A673 (cell line): ENCODE measurements at regions not wholly inside any gene's neighbourhood (a gene's known extent, or its start where the extent isn't known, plus 50 kb on each side); places are given as distances from the start of the nearest gene placed in this dataset.

Experiments
- BruUV-seq: library from RNA; stranded (reverse); fragments of 400-500 nt; replicated peaks from 2 replicates; lab custom pipeline; 2021; lab: Mats Ljungman, UMichigan
- CTCF ChIA-PET: fragments of 300-600 bp; sonication (Branson Sonifier 250); formaldehyde crosslinking; loops from one replicate; lab custom pipeline; 2022; ENCODE audit warnings: antibody characterized with exemption; lab: Charles Lee
- POLR2A ChIA-PET: fragments of 300-600 bp; sonication (Branson Sonifier 250); formaldehyde crosslinking; loops from one replicate; lab custom pipeline; 2022; ENCODE audit warnings: antibody characterized with exemption; ENCODE audit not compliant: low non-redundant PET; lab: Charles Lee
- DNase-seq: peaks from one replicate; pipeline ENCODE4 v3.0.0-alpha.2; 2015; ENCODE audit warnings: low spot score
- H3K27ac ChIP-seq: fragments of 200-600 bp; sonication (generic); 2 replicates; pipeline ENCODE4 v1.5.1; 2016; ENCODE audit warnings: mixed run types, low read depth, mild to moderate bottlenecking, mixed read lengths, antibody characterized with exemption, low read length; ENCODE audit not compliant: poor library complexity, severe bottlenecking
- H3K27me3 ChIP-seq: fragments of 200-600 bp; sonication (generic); replicated peaks from 2 replicates; pipeline ENCODE4 v1.6.1; 2017; ENCODE audit warnings: mixed run types, low read depth, mild to moderate bottlenecking, mixed read lengths, antibody characterized with exemption, low read length; ENCODE audit not compliant: insufficient read depth, poor library complexity
- H3K36me3 ChIP-seq: fragments of 200-600 bp; sonication (generic); 2 replicates; pipeline ENCODE4 v1.6.1; 2016; ENCODE audit warnings: mixed run types, mild to moderate bottlenecking, mixed read lengths, antibody characterized with exemption, low read length; ENCODE audit not compliant: insufficient read depth, poor library complexity, severe bottlenecking
- H3K4me1 ChIP-seq: fragments of 200-600 bp; sonication (generic); 2 replicates; pipeline ENCODE4 v1.6.1; 2017; ENCODE audit warnings: mixed run types, mild to moderate bottlenecking, mixed read lengths, antibody characterized with exemption, low read length; ENCODE audit not compliant: insufficient read depth, poor library complexity, severe bottlenecking
- H3K4me3 ChIP-seq: fragments of 200-600 bp; sonication (generic); 2 replicates; pipeline ENCODE4 v1.5.1; 2016; ENCODE audit warnings: low read depth, mixed run types, mild to moderate bottlenecking, mixed read lengths, low read length; ENCODE audit not compliant: poor library complexity, severe bottlenecking
- H3K9me3 ChIP-seq: fragments of 200-600 bp; sonication (generic); 2 replicates; pipeline ENCODE4 v1.6.1; 2016; ENCODE audit warnings: mixed run types, low read depth, mild to moderate bottlenecking, mixed read lengths, antibody characterized with exemption, low read length; ENCODE audit not compliant: poor library complexity, severe bottlenecking
- EZH2 ChIP-seq: fragments of 200-600 bp; sonication (generic); IDR thresholded peaks from 2 replicates; pipeline ENCODE4 v1.6.1; 2017; ENCODE audit warnings: borderline replicate concordance, low read depth, mild to moderate bottlenecking, mixed read lengths, antibody characterized with exemption, low read length; ENCODE audit not compliant: poor library complexity, severe bottlenecking
- intact Hi-C: fragments of 100-400 bp; cut with micrococcal nuclease; formaldehyde crosslinking; loops from one replicate; pipeline ENCODE4 v1.10.0; 2022; ENCODE audit not compliant: unreplicated experiment
- TF ChIP-seq, protein P1 (sequence below): fragments of 300-800, 200-600 bp; sonication (generic); conservative IDR thresholded peaks from 2 replicates; pipeline ENCODE4 v1.5.1; 2017; ENCODE audit warnings: low read depth, mild to moderate bottlenecking, antibody characterized with exemption, low read length, moderate library complexity, mixed read lengths

DNA sequence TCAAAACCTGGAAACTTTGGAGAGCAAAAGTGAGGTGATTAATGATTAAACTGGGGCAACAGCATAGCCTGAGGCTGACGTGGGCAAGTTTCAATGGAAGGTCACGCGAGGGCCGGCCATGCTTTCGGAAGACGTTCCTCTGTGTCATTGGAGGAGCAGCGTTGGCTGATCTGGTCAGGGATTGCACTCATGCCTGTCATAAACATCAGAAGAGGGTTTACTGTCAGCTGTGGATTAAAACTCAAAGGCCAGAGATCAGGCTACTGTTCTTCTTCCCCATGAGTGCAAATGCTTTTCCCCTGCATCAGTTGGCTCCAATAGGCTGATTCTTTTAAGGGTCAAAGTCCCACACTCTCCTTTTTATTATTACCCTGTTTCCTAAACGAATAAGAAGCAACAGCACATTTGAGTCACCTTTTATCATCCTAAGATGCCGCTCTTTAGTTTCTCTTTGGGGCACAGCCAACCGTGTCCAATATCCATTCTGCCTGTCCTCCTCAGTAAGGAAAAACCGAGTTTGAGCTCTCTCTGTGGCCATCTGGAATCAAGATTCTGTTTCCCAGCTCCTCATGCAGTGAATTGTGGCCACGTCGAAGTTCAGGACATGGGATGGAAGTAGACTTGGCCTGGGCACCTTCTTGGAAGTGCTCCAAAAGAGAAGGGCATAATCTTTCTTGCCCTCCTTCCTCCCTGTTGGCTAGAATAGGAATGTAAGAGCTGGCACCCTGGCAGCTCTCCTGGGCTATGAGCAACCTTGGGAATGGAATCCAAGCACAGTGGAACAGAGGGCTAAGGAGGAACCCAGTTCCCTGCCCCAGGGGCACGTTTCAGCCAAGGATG lies 62.5 kb upstream of the INSIG1 start:
- H3K9me3 ChIP-seq, result no peaks in the 10 kb centered on the region
- intact Hi-C loops, result no loop called here
- H3K36me3 ChIP-seq, result no peaks in the 10 kb centered on the region
- H3K27ac ChIP-seq, result no peak overlapping the region
- no peak for DNase-seq
- BruUV-seq, result no TSS peak
- ChIA-PET CTCF (no interaction called here), POLR2A (no interaction called here)
- H3K27me3 ChIP-seq, result no peaks in the 10 kb centered on the region
- H3K4me3 ChIP-seq, result no peak overlapping the region
- no peaks in the 10 kb centered on the region for H3K4me1 ChIP-seq
- TF ChIP-seq, protein P1, sequence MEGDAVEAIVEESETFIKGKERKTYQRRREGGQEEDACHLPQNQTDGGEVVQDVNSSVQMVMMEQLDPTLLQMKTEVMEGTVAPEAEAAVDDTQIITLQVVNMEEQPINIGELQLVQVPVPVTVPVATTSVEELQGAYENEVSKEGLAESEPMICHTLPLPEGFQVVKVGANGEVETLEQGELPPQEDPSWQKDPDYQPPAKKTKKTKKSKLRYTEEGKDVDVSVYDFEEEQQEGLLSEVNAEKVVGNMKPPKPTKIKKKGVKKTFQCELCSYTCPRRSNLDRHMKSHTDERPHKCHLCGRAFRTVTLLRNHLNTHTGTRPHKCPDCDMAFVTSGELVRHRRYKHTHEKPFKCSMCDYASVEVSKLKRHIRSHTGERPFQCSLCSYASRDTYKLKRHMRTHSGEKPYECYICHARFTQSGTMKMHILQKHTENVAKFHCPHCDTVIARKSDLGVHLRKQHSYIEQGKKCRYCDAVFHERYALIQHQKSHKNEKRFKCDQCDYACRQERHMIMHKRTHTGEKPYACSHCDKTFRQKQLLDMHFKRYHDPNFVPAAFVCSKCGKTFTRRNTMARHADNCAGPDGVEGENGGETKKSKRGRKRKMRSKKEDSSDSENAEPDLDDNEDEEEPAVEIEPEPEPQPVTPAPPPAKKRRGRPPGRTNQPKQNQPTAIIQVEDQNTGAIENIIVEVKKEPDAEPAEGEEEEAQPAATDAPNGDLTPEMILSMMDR, result no peak
- TF ChIP-seq EZH2, result no peak

GRCh38 chr7:155236386-155236785 lies 61.3 kb upstream of the INSIG1 start:
- no peaks in the 10 kb centered on the region for H3K36me3 ChIP-seq
- no peaks in the 10 kb centered on the region for H3K9me3 ChIP-seq
- TF ChIP-seq, protein P1, result no peak
- TF ChIP-seq EZH2, result no peak
- H3K4me3 ChIP-seq, result no peak overlapping the region
- H3K27me3 ChIP-seq, result no peaks in the 10 kb centered on the region
- no peak overlapping the region for H3K27ac ChIP-seq
- DNase-seq, result no peak
- CTCF ChIA-PET, result no interaction called here
- intact Hi-C loops, result no loop called here
- no peaks in the 10 kb centered on the region for H3K4me1 ChIP-seq
- POLR2A ChIA-PET, result no interaction called here
- BruUV-seq, result no TSS peak

- Histone ChIP-seq H3K27ac (no peak overlapping the region), H3K27me3 (no peaks in the 10 kb centered on the region), H3K36me3 (no peaks in the 10 kb centered on the region), H3K9me3 (no peaks in the 10 kb centered on the region), H3K4me1 (no peaks in the 10 kb centered on the region), H3K4me3 (no peak overlapping the region)
- TF ChIP-seq, protein P1, result no peak
- no peak for TF ChIP-seq EZH2
- DNase-seq, result no peak
- intact Hi-C loops, result no loop called here
- BruUV-seq, result no TSS peak
- ChIA-PET POLR2A (no interaction called here), CTCF (no interaction called here)
Observed at GRCh38 chr7:155237297-155237696, 60.4 kb upstream of the INSIG1 start.
